ENCODE measurements at regions not wholly inside any gene's neighbourhood (a gene's known extent, or its start where the extent isn't known, plus 50 kb on each side); places are given as distances from the start of the nearest gene placed in this dataset.
A peak's percentile ranks its signal among the peaks of the same experiment; 100 is the strongest.

DNA sequence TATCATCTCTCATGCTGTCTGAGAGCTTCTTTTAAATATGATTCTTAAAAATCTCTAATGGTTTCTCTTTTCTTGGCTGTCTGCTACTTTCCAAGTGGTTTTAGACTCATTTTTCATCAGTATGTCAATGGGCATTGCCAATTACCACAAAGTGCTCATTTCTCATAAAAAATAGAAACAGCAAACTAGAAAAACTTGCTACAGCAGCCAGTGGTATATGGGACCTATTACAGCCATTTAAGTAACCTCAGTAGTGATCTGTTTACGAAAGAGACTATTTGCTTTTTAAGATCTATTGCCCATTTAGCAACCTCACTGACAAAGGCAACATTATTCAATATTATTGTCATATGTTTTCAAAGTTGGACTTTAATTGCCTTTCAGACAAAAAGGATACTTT is 207.1 kb upstream of the RHOBTB1 start:
- Histone ChIP-seq H3K4me3 (ENCODE audit: low read depth, low read length) (no peak overlapping the region), H3K36me3 (ENCODE audit: control insufficient read depth, insufficient read depth, low read length) (no peaks in the 10 kb centered on the region), H3K27me3 (ENCODE audit: control insufficient read depth, insufficient read depth, low read length) (no peaks in the 10 kb centered on the region), H3K27ac (ENCODE audit: low read depth, low read length) (no peak overlapping the region), H3K9me3 (ENCODE audit: control insufficient read depth, insufficient read depth, low read length) (no peaks in the 10 kb centered on the region), H3K4me1 (ENCODE audit: control insufficient read depth, insufficient read depth, low read length) (peaks cover 4% of the 10 kb centered on the region; the same call in 1 of the 2 replicates), H3K9ac (ENCODE audit: low read depth, low read length) (no peak overlapping the region)

DNA sequence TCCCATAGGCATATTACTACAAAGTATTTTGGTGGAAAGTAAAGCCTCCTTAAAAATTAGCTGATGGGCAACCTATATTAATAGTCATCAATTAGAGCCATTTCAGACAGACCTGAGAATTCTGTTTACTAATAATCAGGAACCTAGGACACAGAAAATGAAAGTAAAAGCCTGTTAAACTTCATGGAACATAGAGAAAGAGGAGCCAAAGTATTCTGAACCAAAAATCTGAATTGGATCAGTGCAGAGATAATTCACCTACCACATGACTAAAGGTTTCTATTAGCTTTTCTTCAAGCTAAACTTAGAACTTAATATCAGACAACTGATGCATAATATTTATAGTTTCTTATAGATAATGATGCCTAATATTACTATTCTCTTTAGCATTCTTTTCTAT is 204.5 kb upstream of the RHOBTB1 start:
- no peaks in the 10 kb centered on the region for H3K4me1 ChIP-seq (ENCODE audit: control insufficient read depth, insufficient read depth, low read length)
- no peak overlapping the region for H3K27ac ChIP-seq (ENCODE audit: low read depth, low read length)
- H3K9ac ChIP-seq (ENCODE audit: low read depth, low read length) = no peak overlapping the region
- no peaks in the 10 kb centered on the region for H3K36me3 ChIP-seq (ENCODE audit: control insufficient read depth, insufficient read depth, low read length)
- H3K4me3 ChIP-seq (ENCODE audit: low read depth, low read length) = no peak overlapping the region
- no peaks in the 10 kb centered on the region for H3K27me3 ChIP-seq (ENCODE audit: control insufficient read depth, insufficient read depth, low read length)
- peaks cover under 1% of the 10 kb centered on the region; the same call in 1 of the 2 replicates for H3K9me3 ChIP-seq (ENCODE audit: control insufficient read depth, insufficient read depth, low read length)

DNA sequence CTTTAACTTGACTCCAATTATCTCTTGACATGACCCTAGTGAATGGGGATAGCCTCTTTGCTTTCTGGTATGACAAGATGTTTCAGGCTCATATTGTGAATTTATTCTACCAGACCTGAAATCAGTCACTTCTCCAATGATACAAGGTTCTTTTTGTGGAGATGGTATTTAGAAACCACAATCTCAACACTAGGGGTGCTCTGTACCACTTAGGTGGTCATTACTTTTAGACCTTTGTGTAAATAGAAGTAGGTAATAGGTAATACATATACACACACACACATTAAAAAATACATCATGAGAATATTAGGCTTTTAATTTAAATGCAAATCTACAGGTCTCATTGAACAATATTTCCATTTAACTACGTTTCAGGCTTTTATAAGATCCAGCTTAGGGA is 199.0 kb upstream of the RHOBTB1 start:
- Histone ChIP-seq H3K27me3 (ENCODE audit: control insufficient read depth, insufficient read depth, low read length) (no peaks in the 10 kb centered on the region), H3K9me3 (ENCODE audit: control insufficient read depth, insufficient read depth, low read length) (peaks cover 10% of the 10 kb centered on the region; the same call in 1 of the 2 replicates), H3K4me1 (ENCODE audit: control insufficient read depth, insufficient read depth, low read length) (peaks cover 13% of the 10 kb centered on the region), H3K36me3 (ENCODE audit: control insufficient read depth, insufficient read depth, low read length) (no peaks in the 10 kb centered on the region), H3K9ac (ENCODE audit: low read depth, low read length) (no peak overlapping the region), H3K4me3 (ENCODE audit: low read depth, low read length) (no peak overlapping the region), H3K27ac (ENCODE audit: low read depth, low read length) (no peak overlapping the region)

DNA sequence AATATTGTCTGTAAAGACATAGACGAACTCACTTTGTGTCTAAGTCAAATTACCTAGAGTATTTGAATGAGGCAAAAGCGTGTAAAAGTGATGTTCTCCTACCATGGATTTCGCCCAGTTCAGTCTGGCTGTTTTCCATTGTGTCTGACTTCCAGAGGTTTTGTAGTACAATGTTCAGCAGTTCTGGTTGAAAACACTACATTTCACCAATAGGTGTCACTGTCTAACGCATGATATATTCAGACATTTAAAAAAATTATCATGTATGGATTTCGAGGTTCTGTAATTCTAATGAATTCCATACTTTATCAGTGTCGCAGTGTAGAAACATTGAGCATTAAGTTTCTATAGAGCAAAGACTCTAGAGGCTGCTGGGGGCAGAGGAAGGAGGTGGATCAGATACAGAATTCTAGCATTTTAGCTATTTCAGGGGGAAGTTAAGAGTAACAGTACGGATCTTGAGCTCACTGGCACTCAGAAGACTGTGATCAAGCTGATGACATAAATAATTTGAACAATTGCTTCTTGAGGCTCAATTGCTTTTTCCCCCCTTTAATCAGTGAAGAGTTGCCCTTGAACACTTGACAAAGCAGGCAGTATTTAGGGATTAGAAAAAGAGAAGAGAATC is 196.9 kb upstream of the RHOBTB1 start:
- Histone ChIP-seq H3K36me3 (ENCODE audit: control insufficient read depth, insufficient read depth, low read length) (no peaks in the 10 kb centered on the region), H3K9me3 (ENCODE audit: control insufficient read depth, insufficient read depth, low read length) (peaks cover 10% of the 10 kb centered on the region; the same call in 1 of the 2 replicates), H3K4me3 (ENCODE audit: low read depth, low read length) (no peak overlapping the region), H3K27me3 (ENCODE audit: control insufficient read depth, insufficient read depth, low read length) (no peaks in the 10 kb centered on the region), H3K9ac (ENCODE audit: low read depth, low read length) (no peak overlapping the region), H3K4me1 (ENCODE audit: control insufficient read depth, insufficient read depth, low read length) (peaks cover 21% of the 10 kb centered on the region), H3K27ac (ENCODE audit: low read depth, low read length) (no peak overlapping the region)

DNA sequence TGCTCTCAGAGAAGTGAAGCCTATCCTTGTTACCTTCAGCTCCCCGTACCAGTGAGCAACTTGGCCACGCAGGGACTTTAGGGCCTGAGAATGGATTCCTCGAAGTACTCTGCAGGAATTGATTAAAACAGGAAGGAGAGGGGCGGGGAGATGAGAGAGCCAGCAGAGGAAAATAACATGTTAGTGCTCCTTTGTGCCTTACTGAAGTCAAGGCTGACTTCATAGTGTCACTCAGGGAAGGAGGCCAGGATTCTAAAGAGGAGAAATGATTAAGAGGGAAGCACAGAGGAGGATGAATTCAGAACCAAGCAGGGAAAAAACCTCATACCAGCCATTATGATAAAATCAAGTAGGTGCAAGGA is 195.6 kb upstream of the RHOBTB1 start:
- Histone ChIP-seq H3K4me3 (ENCODE audit: low read depth, low read length) (no peak overlapping the region), H3K9ac (ENCODE audit: low read depth, low read length) (no peak overlapping the region), H3K36me3 (ENCODE audit: control insufficient read depth, insufficient read depth, low read length) (no peaks in the 10 kb centered on the region), H3K9me3 (ENCODE audit: control insufficient read depth, insufficient read depth, low read length) (peaks cover 10% of the 10 kb centered on the region; the same call in 1 of the 2 replicates), H3K27ac (ENCODE audit: low read depth, low read length) (no peak overlapping the region), H3K27me3 (ENCODE audit: control insufficient read depth, insufficient read depth, low read length) (no peaks in the 10 kb centered on the region), H3K4me1 (ENCODE audit: control insufficient read depth, insufficient read depth, low read length) (peaks cover 29% of the 10 kb centered on the region)

DNA sequence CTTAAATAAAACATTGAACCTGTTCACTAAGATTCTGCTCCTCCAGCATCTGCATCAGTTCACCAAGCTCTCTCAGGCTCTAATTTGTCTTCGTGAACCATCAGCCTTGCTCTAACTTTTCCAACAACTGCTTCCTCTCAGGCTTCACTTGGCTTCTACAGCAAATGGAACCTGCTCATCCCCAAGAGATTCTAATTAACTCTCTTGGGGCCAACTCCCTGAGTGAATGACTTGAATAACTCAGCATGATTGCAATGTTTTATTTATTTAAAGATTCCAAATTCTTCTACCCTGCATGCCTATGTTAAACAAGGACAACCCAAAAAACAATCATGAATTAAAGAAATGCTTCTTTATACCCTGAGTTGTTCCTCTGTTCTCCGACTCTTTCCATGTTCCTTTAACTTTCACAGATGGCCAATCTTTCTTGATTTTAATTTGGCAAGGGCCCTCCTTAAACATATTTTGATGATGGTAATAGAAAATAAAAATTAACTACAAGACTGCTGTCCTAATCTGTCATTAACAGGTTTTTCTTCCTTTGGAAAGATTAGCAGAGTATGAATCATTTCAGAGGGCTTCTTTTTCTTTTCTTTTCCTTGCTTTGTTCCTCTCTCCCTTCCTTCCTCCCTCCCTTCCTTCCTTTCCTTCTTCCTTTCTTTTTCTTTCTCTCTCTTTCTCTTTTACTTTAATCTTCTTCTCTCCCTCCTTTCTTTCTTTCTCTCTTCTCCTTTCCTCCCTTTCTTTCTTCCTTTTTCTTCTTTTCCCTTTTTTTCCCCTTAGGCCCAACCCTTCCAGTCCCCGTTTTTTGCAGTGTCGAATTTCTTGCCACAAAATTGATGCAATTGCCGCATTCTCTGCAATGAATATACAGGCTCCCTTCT is 195.0 kb upstream of the RHOBTB1 start:
- no peak overlapping the region for H3K4me3 ChIP-seq (ENCODE audit: low read depth, low read length)
- no peaks in the 10 kb centered on the region for H3K27me3 ChIP-seq (ENCODE audit: control insufficient read depth, insufficient read depth, low read length)
- H3K9ac ChIP-seq (ENCODE audit: low read depth, low read length) = no peak overlapping the region
- H3K27ac ChIP-seq (ENCODE audit: low read depth, low read length) = no peak overlapping the region
- H3K36me3 ChIP-seq (ENCODE audit: control insufficient read depth, insufficient read depth, low read length) = no peaks in the 10 kb centered on the region
- H3K9me3 ChIP-seq (ENCODE audit: control insufficient read depth, insufficient read depth, low read length) = peaks cover 10% of the 10 kb centered on the region; the same call in 1 of the 2 replicates
- peaks cover 29% of the 10 kb centered on the region for H3K4me1 ChIP-seq (ENCODE audit: control insufficient read depth, insufficient read depth, low read length)

DNA sequence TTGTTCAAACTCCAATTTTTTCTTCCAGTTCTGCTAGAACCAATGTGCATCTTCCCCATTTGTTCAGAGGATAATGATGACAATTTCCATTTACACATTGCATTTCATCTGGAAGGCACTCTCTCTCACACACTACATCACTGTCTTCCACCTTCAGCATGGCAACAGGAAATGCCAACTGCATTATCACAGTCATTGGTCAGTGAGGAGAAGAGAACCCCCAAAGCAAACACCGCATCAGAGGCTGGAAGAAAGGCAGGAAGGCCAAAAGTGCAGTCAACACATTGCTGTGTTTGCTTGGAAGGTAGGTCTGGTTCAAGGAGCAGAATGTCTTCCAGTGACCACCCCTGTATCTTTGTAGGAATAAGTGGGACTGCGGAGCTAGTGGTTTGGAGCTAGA is 192.2 kb upstream of the RHOBTB1 start:
- peak overlapping the region; percentile 68 for H3K27ac ChIP-seq (ENCODE audit: low read depth, low read length)
- no peak overlapping the region for H3K9ac ChIP-seq (ENCODE audit: low read depth, low read length)
- H3K4me3 ChIP-seq (ENCODE audit: low read depth, low read length) = no peak overlapping the region
- no peaks in the 10 kb centered on the region for H3K27me3 ChIP-seq (ENCODE audit: control insufficient read depth, insufficient read depth, low read length)
- H3K9me3 ChIP-seq (ENCODE audit: control insufficient read depth, insufficient read depth, low read length) = peaks cover 6% of the 10 kb centered on the region
- no peaks in the 10 kb centered on the region for H3K36me3 ChIP-seq (ENCODE audit: control insufficient read depth, insufficient read depth, low read length)
- H3K4me1 ChIP-seq (ENCODE audit: control insufficient read depth, insufficient read depth, low read length) = peaks cover 29% of the 10 kb centered on the region

DNA sequence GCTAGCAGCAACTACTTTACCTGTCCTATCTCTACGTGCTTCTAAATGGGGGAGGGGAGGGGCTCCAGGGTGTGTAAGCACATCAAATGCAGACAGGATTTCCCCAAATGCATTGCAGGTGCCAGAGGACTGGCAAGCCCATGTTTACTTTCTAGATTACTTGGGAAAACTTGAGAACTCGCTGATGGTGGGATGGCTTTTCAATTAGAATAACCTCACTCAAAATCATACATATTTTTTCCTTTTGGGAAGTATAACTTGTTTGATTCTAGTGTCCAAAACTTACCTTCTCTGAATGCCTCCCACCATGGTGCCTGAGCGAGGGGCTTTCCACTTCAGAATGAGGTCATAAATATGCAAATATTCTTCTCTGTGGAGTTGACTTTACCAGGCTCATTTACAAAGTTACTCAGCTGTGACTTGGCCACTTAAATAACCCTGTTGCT is 191.3 kb upstream of the RHOBTB1 start:
- H3K4me3 ChIP-seq (ENCODE audit: low read depth, low read length) = no peak overlapping the region
- H3K27ac ChIP-seq (ENCODE audit: low read depth, low read length) = peak overlapping the region; percentile 68

DNA sequence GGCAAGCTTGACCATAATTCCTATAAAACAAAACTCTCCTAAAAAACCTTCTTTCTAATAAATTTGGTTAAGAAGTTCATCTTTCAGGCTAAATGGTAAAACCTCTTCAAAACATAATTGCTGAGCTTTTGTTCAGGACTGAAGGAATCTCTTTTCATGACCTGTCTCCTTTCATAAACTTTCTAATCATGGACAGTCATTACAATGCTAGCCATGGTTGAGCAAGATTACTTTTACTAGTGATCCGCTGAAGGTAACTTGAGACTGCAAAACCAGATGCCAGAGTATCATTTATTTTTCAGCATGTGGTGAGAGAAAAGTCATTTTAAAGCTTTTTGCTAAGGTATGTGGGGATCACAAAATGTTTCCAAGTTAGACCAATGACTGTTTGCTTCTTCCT is 186.4 kb upstream of the RHOBTB1 start:
- Histone ChIP-seq H3K36me3 (ENCODE audit: control insufficient read depth, insufficient read depth, low read length) (no peaks in the 10 kb centered on the region), H3K27me3 (ENCODE audit: control insufficient read depth, insufficient read depth, low read length) (no peaks in the 10 kb centered on the region), H3K27ac (ENCODE audit: low read depth, low read length) (no peak overlapping the region), H3K9ac (ENCODE audit: low read depth, low read length) (no peak overlapping the region), H3K9me3 (ENCODE audit: control insufficient read depth, insufficient read depth, low read length) (peaks cover 6% of the 10 kb centered on the region), H3K4me1 (ENCODE audit: control insufficient read depth, insufficient read depth, low read length) (peaks cover 9% of the 10 kb centered on the region), H3K4me3 (ENCODE audit: low read depth, low read length) (no peak overlapping the region)

More for the DNA sequence above, 191.3 kb upstream of the RHOBTB1 start:
- Histone ChIP-seq H3K36me3 (ENCODE audit: control insufficient read depth, insufficient read depth, low read length) (no peaks in the 10 kb centered on the region), H3K4me1 (ENCODE audit: control insufficient read depth, insufficient read depth, low read length) (peaks cover 32% of the 10 kb centered on the region), H3K9me3 (ENCODE audit: control insufficient read depth, insufficient read depth, low read length) (peaks cover 6% of the 10 kb centered on the region), H3K27me3 (ENCODE audit: control insufficient read depth, insufficient read depth, low read length) (no peaks in the 10 kb centered on the region), H3K9ac (ENCODE audit: low read depth, low read length) (no peak overlapping the region)

DNA sequence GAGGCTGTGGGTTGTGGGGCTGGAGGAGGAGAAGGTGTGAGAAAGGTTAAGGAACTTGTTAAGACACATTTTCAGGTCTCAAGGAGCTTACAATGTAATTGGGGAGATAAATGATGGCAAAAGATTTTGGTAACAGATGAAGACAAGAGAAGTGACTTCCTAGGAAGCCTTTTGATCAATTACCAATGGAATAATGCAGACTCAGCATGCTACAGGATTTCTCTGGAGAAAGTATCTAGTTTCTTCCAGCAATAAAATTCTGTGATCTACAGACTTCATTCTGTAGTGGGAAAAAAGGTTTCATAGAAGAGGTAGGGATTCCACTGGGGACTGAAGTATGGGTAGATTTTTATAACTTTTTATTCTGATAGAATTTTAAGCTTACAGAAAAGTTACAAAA is 184.2 kb upstream of the RHOBTB1 start:
- Histone ChIP-seq H3K27me3 (ENCODE audit: control insufficient read depth, insufficient read depth, low read length) (no peaks in the 10 kb centered on the region), H3K4me3 (ENCODE audit: low read depth, low read length) (no peak overlapping the region), H3K27ac (ENCODE audit: low read depth, low read length) (no peak overlapping the region), H3K9ac (ENCODE audit: low read depth, low read length) (no peak overlapping the region), H3K36me3 (ENCODE audit: control insufficient read depth, insufficient read depth, low read length) (no peaks in the 10 kb centered on the region), H3K4me1 (ENCODE audit: control insufficient read depth, insufficient read depth, low read length) (peaks cover 4% of the 10 kb centered on the region; the same call in 1 of the 2 replicates), H3K9me3 (ENCODE audit: control insufficient read depth, insufficient read depth, low read length) (peaks cover 2% of the 10 kb centered on the region)

DNA sequence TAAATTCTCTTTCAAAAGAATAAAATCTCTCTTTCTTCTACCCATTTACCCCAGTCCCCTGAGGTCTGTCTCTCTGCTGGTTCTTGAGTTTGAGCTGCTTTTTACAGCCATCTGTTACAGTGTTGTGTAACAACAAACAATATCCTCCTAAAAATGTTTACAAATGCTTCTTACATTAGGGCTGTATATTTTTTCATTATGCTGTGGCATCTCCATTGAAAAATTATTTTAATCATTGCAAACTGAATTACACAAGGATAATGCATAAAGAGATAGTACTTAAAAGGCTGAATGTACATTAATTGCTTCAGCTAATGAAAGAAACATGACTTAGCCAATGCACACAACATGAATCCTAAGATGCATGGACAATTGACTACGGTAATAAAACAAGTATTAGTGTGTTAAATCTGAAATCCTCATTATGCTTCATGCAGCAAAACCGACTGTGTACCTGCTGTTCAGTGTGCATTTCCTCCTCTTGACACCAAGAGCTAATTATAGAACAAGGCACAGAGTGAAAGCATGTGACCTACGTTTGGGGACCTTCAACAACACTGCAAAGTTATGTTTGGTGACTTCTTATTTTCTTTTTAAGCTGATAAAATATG is 181.7 kb upstream of the RHOBTB1 start:
- no peak overlapping the region for H3K4me3 ChIP-seq (ENCODE audit: low read depth, low read length)
- no peak overlapping the region for H3K27ac ChIP-seq (ENCODE audit: low read depth, low read length)
- no peaks in the 10 kb centered on the region for H3K27me3 ChIP-seq (ENCODE audit: control insufficient read depth, insufficient read depth, low read length)
- H3K4me1 ChIP-seq (ENCODE audit: control insufficient read depth, insufficient read depth, low read length) = peaks cover 4% of the 10 kb centered on the region; the same call in 1 of the 2 replicates
- H3K36me3 ChIP-seq (ENCODE audit: control insufficient read depth, insufficient read depth, low read length) = no peaks in the 10 kb centered on the region
- no peaks in the 10 kb centered on the region for H3K9me3 ChIP-seq (ENCODE audit: control insufficient read depth, insufficient read depth, low read length)
- no peak overlapping the region for H3K9ac ChIP-seq (ENCODE audit: low read depth, low read length)
